Neural cell (in vitro differentiated cells): ENCODE measurements at regions not wholly inside any gene's neighbourhood (a gene's known extent, or its start where the extent isn't known, plus 50 kb on each side); places are given as distances from the start of the nearest gene placed in this dataset.
"Not testable (repeated sequence)": the region's sequence is repeated elsewhere in the genome, so short reads cannot be mapped to it uniquely, and the experiment has no call there.

Experiments
- H2AFZ ChIP-seq: fragments of 200-600, 300-800 bp; sonication (generic), shearing (Covaris generic); 2 replicates; pipeline ENCODE4 v1.6.0; 2014; ENCODE audit warnings: low read depth, mild to moderate bottlenecking, antibody characterized with exemption, low read length, moderate library complexity
- H3F3A ChIP-seq: fragments of 200-600 bp; shearing (Covaris generic); 2 replicates; pipeline ENCODE4 v1.6.1; 2016; ENCODE audit warnings: mild to moderate bottlenecking, moderate library complexity, mixed read lengths, antibody characterized with exemption, low read length; ENCODE audit not compliant: insufficient read depth, poor library complexity, severe bottlenecking
- H3K27ac ChIP-seq: fragments of 200-600, 300-800 bp; sonication (generic), shearing (Covaris generic); 2 replicates; pipeline ENCODE4 v1.5.1; 2014; ENCODE audit warnings: mild to moderate bottlenecking, low read length, moderate library complexity
- H3K27me3 ChIP-seq: fragments of 300-800, 200-600 bp; sonication (generic), shearing (Covaris generic); 2 replicates; pipeline ENCODE4 v1.6.0; 2014; ENCODE audit warnings: mild to moderate bottlenecking, low read depth, low read length, moderate library complexity; ENCODE audit not compliant: insufficient read depth
- H3K36me3 ChIP-seq: fragments of 300-800, 200-600 bp; sonication (generic), shearing (Covaris generic); 2 replicates; pipeline ENCODE4 v1.5.1; 2014; ENCODE audit warnings: mild to moderate bottlenecking, antibody characterized with exemption, low read length, moderate library complexity; ENCODE audit not compliant: insufficient read depth
- H3K4me2 ChIP-seq: fragments of 300-800, 200-600 bp; sonication (generic), shearing (Covaris generic); 2 replicates; pipeline ENCODE4 v1.6.0; 2014; ENCODE audit warnings: mild to moderate bottlenecking, low read length
- H3K4me3 ChIP-seq: fragments of 300-800, 200-600 bp; sonication (generic), shearing (Covaris generic); 2 replicates; pipeline ENCODE4 v1.5.1; 2014; ENCODE audit warnings: mild to moderate bottlenecking, low read length, moderate library complexity
- H3K79me2 ChIP-seq: fragments of 200-600 bp; shearing (Covaris generic); replicated peaks from 2 replicates; pipeline ENCODE4 v1.6.0; 2014; ENCODE audit warnings: mild to moderate bottlenecking, low read length, moderate library complexity; ENCODE audit not compliant: insufficient read depth
- H3K9ac ChIP-seq: fragments of 300-800, 200-600 bp; sonication (generic), shearing (Covaris generic); 2 replicates; pipeline ENCODE4 v1.6.1; 2016; ENCODE audit warnings: mild to moderate bottlenecking, low read length, mixed read lengths
- H3K9me2 ChIP-seq: fragments of 200-600 bp; shearing (Covaris generic); 2 replicates; pipeline ENCODE4 v1.6.1; 2016; ENCODE audit warnings: mild to moderate bottlenecking, low read length, mixed read lengths; ENCODE audit not compliant: insufficient read depth
- H3K9me3 ChIP-seq: fragments of 200-600, 300-800 bp; sonication (generic), shearing (Covaris generic); 2 replicates; pipeline ENCODE4 v1.6.1; 2016; ENCODE audit warnings: mild to moderate bottlenecking, mixed run types, low read length, moderate library complexity, mixed read lengths
- H4K20me1 ChIP-seq: fragments of 200-600 bp; shearing (Covaris generic); 2 replicates; pipeline ENCODE4 v1.6.1; 2016; ENCODE audit warnings: mild to moderate bottlenecking, mixed run types; ENCODE audit not compliant: insufficient read depth
- CTCF ChIP-seq: fragments of 450-650 bp; IDR thresholded peaks from 2 replicates; pipeline ENCODE4 v1.5.1; 2014; ENCODE audit warnings: antibody characterized with exemption, mild to moderate bottlenecking, moderate library complexity; ENCODE audit not compliant: poor library complexity, severe bottlenecking
- EP300 ChIP-seq: fragments of 450-650 bp; conservative IDR thresholded peaks from 2 replicates; pipeline ENCODE4 v1.6.1; 2014; ENCODE audit warnings: antibody characterized with exemption, mild to moderate bottlenecking, moderate library complexity; ENCODE audit not compliant: poor library complexity, severe bottlenecking
- EZH2 ChIP-seq: fragments of 200-600, 300-800 bp; shearing (Covaris generic), sonication (generic); IDR thresholded peaks from 2 replicates; pipeline ENCODE4 v1.6.1; 2014; ENCODE audit warnings: antibody characterized with exemption, low read length, borderline replicate concordance, mild to moderate bottlenecking; ENCODE audit not compliant: insufficient read depth, poor library complexity, severe bottlenecking
- MXI1 ChIP-seq: fragments of 450-650 bp; conservative IDR thresholded peaks from 2 replicates; pipeline ENCODE4 v1.6.1; 2014; ENCODE audit warnings: antibody characterized with exemption, mild to moderate bottlenecking; ENCODE audit not compliant: poor library complexity, severe bottlenecking
- POLR2AphosphoS5 ChIP-seq: IDR thresholded peaks from 2 replicates; pipeline ENCODE4 v1.6.1; 2012
- RAD21 ChIP-seq: fragments of 450-650 bp; conservative IDR thresholded peaks from 2 replicates; pipeline ENCODE4 v1.6.1; 2014; ENCODE audit warnings: antibody characterized with exemption, mild to moderate bottlenecking, moderate library complexity
- SMC3 ChIP-seq: fragments of 450-650 bp; conservative IDR thresholded peaks from 2 replicates; pipeline ENCODE4 v1.6.1; 2014; ENCODE audit warnings: antibody characterized with exemption, mild to moderate bottlenecking, moderate library complexity; ENCODE audit not compliant: poor library complexity
- TAF1 ChIP-seq: IDR thresholded peaks from 2 replicates; pipeline ENCODE4 v1.6.1; 2012; ENCODE audit warnings: low read depth
- TF ChIP-seq, protein P1 (sequence below): IDR thresholded peaks from 2 replicates; pipeline ENCODE4 v1.6.1; 2012; ENCODE audit warnings: borderline replicate concordance

DNA sequence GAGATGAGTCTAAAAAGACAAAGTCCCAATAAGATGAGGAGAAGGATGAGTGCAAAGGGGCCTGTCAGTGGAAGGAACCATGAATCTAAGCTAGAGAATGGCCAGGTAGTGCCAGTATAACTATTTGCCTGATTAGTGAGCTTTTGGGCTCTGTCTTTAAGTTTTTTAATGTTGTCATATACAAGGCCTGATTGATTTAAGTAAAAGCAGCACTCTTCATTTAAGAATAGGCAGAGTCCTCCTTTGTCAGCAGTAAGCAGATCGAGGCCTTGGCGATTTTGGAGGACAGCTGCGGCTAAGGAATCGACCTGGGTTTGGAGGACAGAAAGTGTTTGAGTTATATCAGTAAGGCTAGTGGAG lies 753.4 kb upstream of the ADGRB3 start:
- H3K9me3 ChIP-seq = no peaks in the 10 kb centered on the region
- no peaks in the 10 kb centered on the region for H3F3A ChIP-seq
- H3K79me2 ChIP-seq = no peaks in the 10 kb centered on the region
- no peak overlapping the region for H3K4me2 ChIP-seq
- no peaks in the 10 kb centered on the region for H4K20me1 ChIP-seq
- TF ChIP-seq SMC3 = no peak
- TF ChIP-seq EZH2 = no peak
- no peak for TF ChIP-seq MXI1
- no peak for TF ChIP-seq CTCF
- no peak for TF ChIP-seq TAF1
- no peak for TF ChIP-seq POLR2AphosphoS5
- no peak for TF ChIP-seq EP300
- no peak for TF ChIP-seq RAD21
- TF ChIP-seq, protein P1, sequence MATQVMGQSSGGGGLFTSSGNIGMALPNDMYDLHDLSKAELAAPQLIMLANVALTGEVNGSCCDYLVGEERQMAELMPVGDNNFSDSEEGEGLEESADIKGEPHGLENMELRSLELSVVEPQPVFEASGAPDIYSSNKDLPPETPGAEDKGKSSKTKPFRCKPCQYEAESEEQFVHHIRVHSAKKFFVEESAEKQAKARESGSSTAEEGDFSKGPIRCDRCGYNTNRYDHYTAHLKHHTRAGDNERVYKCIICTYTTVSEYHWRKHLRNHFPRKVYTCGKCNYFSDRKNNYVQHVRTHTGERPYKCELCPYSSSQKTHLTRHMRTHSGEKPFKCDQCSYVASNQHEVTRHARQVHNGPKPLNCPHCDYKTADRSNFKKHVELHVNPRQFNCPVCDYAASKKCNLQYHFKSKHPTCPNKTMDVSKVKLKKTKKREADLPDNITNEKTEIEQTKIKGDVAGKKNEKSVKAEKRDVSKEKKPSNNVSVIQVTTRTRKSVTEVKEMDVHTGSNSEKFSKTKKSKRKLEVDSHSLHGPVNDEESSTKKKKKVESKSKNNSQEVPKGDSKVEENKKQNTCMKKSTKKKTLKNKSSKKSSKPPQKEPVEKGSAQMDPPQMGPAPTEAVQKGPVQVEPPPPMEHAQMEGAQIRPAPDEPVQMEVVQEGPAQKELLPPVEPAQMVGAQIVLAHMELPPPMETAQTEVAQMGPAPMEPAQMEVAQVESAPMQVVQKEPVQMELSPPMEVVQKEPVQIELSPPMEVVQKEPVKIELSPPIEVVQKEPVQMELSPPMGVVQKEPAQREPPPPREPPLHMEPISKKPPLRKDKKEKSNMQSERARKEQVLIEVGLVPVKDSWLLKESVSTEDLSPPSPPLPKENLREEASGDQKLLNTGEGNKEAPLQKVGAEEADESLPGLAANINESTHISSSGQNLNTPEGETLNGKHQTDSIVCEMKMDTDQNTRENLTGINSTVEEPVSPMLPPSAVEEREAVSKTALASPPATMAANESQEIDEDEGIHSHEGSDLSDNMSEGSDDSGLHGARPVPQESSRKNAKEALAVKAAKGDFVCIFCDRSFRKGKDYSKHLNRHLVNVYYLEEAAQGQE = no peak
- H3K9me2 ChIP-seq = no peaks in the 10 kb centered on the region
- H3K9ac ChIP-seq = no peak overlapping the region
- H2AFZ ChIP-seq = no peak overlapping the region
- no peak overlapping the region for H3K27ac ChIP-seq
- H3K36me3 ChIP-seq = no peaks in the 10 kb centered on the region
- H3K4me3 ChIP-seq = no peak overlapping the region
- no peaks in the 10 kb centered on the region for H3K27me3 ChIP-seq

DNA sequence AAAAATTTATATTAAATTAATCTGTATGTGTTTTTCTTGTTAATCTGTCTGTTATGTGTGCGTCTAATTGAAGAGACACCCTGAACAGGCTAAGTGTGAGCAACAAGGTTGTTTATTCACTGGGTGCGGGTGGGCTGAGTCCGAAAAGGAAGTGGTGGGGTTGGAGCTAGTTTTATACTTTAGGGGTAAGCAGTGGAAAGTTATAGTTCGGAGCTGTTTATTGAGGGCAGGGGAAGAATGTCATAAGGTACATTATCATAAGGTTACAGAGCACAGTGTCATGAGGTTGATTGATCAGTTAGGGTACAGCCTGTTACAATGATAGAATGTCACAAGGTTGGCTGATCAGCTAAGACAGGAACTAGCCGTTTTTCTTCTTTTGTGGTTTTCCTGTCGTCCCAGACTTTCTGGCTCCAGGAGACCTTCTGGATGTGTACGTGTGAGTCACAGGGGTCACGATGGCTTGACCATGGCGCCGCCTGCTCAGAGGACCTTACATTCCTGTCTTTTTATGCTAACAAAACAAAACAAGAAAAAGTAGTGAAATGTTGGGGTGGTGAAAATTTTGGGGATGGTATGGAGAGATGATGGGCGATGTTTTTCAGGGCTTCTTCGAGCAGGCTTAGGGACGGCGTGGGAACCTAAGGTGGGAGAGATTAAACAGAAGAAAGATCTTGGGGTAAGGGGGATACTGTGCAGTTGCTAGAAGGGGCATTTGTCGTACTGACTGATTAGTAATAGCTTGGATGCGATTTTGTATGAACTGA lies 754.0 kb upstream of the ADGRB3 start:
- H3K27me3 ChIP-seq = no peaks in the 10 kb centered on the region
- no peaks in the 10 kb centered on the region for H3K36me3 ChIP-seq
- H3K27ac ChIP-seq = no peak overlapping the region
- TF ChIP-seq CTCF (no peak), EP300 (no peak), TAF1 (no peak), RAD21 (no peak), EZH2 (no peak), POLR2AphosphoS5 (no peak), SMC3 (no peak)
- TF ChIP-seq, protein P1 = no peak
- no peak overlapping the region for H3K9ac ChIP-seq
- no peak overlapping the region for H3K4me2 ChIP-seq
- no peak overlapping the region for H2AFZ ChIP-seq
- H3K9me2 ChIP-seq = no peaks in the 10 kb centered on the region
- H3K4me3 ChIP-seq = no peak overlapping the region
- H3K9me3 ChIP-seq = no peaks in the 10 kb centered on the region
- no peaks in the 10 kb centered on the region for H4K20me1 ChIP-seq
- H3K79me2 ChIP-seq = no peaks in the 10 kb centered on the region
- no peaks in the 10 kb centered on the region for H3F3A ChIP-seq

DNA sequence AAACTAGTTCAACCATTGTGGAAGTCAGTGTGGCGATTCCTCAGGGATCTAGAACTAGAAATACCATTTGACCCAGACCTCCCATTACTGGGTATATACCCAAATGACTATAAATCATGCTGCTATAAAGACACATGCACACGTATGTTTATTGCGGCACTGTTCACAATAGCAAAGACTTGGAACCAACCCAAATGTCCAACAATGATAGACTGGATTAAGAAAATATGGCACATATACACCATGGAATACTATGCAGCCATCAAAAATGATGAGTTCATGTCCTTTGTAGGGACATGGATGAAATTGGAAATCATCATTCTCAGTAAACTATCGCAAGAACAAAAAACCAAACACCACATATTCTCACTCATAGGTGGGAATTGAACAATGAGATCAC lies 754.7 kb upstream of the ADGRB3 start:
- not testable (repeated sequence) for H3F3A ChIP-seq, H4K20me1 ChIP-seq, H3K9me2 ChIP-seq, H3K4me3 ChIP-seq, H2AFZ ChIP-seq, H3K27ac ChIP-seq, H3K36me3 ChIP-seq, H3K9ac ChIP-seq, H3K9me3 ChIP-seq, H3K27me3 ChIP-seq, H3K4me2 ChIP-seq, H3K79me2 ChIP-seq
